MV-4-11 (cell line): ENCODE measurements at regions not wholly inside any gene's neighbourhood (a gene's known extent, or its start where the extent isn't known, plus 50 kb on each side); places are given as distances from the start of the nearest gene placed in this dataset.
"Not testable (repeated sequence)": the region's sequence is repeated elsewhere in the genome, so short reads cannot be mapped to it uniquely, and the experiment has no call there.

Source experiments
- DNase-seq: peaks from one replicate; lab custom pipeline; 2025; lab: John Stamatoyannopoulos, UW

DNA sequence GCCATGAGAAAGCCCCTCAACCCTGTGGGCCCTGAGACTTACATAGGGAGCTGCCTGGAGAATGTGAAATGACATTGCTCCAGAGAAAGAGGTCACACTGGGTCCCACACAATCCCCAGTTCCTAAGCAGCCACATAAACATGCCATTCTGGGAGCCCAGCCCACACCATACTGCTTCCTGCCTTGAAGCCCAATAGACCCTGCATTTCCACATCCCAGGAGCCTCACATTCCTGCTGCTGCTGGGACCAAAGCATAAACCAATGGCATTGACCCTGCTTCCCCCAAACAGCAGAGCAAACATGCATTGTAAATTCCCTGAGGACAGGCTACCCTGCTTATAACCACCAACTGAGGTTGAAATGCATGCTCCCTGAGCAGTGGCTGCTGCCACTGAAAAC, 1117.6 kb upstream of the SLC39A10 start:
- no peak for DNase-seq

DNA sequence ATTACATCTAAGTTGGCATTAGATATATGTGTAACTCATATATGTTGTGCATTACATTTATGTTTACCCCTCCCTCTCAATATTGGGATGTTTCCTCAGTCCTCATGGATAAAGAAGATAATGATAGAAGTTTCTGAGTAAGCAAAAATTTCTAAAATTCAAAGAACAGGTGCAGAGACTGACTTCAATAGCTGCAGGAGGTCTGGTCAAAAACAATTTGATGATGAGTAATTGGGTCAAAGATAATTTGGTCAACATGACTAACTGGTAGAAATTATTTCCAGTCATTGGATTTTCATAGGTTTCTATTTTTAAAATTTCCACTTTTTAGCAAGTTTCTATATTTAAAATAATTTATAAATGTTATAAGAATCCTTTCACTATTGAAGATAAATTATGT, 1130.9 kb upstream of the SLC39A10 start:
- DNase-seq: no peak

DNA sequence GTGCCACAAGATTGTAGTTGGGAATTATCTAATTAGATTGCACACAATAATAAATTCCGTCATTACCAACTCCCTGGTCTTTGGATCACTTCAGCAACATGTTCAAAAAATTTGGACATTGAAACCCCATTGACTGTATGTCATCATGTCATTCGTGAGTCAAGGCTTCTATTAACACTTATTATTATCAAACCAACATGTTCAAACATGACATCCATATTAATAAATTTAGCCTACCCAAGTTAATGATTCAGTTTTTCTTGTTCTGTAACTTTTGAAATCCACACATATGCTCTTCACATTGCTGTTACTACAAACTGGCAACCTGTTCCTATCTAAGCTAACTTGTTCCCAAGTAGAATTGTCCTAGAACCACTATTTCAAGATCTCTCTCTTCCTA, 1142.7 kb upstream of the SLC39A10 start:
- DNase-seq: no peak

DNA sequence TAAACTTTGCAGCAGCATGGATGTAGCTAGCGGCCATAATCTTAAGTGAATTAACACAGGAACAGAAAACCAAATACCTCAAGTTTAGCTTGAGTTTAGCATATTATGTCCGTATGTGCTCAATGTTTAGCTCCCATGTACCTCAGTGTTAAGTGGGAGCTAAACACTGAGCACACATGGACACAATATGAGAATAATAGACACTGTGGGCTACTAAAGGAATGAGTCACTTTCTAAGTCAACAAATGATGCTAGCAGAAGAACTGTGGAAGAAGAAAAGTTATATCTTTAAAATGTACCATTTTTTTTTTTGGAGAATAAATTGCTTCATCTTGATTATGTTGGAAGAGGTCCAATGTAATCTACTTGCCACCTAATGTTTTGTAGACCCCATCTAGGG, 1146.0 kb upstream of the SLC39A10 start:
- DNase-seq: not testable (repeated sequence)

DNA sequence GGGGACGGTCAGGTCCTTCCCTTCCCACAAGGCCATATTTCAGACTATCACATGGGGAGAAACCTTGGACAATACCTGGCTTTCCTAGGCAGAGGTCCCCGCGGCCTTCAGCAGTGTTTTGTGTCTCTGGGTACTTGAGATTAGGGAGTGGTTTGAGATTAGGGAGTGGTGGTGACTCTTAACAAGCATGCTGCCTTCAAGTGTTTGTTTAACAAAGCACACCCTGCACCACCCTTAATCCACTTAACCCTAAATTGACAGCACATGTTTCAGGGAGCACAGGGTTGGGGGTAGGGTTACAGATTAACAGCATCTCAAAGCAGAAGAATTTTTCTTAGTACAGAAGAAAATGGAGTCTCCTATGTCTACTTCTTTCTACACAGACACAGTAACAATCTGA, 1152.2 kb upstream of the SLC39A10 start:
- DNase-seq: not testable (repeated sequence)

DNA sequence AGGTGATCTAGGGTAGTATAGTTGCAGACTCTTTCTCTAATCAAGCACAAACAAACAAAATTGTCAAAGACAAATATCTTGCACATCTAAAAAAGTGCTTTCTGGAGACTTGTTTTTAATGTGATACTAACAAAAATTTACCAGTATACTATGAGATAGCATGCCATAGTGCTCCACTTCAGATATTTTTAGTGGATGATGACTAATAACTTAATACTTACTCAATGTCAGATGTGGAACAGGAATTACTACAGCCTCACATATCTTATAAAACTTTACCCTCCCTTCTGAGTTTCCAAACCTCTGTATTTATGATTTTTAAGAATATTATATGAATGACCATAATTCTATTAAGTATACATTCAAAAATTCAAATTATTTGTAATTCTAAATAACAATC, 1162.0 kb upstream of the SLC39A10 start:
- DNase-seq: no peak

DNA sequence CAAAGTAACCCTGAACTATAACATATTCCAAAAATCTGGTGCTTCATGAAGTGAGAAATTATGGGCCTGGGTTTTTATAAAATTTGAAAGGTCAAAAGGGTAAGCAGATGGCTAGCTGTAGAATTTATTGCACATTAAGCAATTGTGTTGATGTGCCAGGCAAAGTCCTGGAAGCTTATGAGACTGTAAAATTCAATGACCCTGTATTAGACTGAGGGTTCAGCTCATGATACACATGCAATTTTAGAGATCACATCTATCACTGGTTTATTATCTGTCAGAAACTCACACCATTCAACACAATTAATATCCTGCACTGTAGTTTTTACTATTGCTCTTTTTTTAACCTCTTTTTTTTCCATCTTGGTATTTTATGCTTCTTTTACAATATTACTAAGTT, 1162.6 kb upstream of the SLC39A10 start:
- no peak for DNase-seq

DNA sequence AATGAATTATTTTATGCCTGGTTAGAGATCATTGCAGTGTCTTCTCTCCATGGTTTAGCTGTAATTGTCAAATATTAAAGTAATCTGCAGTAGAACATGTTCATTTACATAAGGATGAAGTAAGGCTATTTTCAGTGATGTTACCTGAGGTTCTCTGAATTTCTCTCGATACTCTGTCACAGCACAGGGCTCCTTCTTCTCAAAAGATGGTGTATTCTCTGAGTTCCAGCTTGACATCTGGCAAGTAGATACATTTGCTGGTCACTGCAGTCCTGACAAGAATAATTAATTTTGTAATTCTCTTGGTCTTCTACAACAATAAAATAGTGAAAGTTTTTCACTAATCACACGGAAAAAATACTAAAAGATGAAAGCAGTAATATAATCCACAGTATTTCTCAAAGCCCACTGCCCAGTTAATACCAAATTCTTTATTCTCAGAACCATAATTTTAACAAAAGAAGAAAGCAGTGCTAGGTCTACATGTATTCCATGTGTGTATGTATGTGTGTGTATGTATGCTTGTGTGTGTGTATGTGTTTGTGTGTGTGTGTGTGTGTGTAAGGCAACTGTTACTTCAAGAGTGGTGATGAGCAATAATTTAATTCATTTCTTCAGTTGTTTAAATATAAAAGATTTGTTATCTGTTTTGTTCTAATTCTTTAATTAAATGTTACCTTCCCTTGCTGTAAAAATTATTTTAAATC, 1165.5 kb upstream of the SLC39A10 start:
- no peak for DNase-seq

DNA sequence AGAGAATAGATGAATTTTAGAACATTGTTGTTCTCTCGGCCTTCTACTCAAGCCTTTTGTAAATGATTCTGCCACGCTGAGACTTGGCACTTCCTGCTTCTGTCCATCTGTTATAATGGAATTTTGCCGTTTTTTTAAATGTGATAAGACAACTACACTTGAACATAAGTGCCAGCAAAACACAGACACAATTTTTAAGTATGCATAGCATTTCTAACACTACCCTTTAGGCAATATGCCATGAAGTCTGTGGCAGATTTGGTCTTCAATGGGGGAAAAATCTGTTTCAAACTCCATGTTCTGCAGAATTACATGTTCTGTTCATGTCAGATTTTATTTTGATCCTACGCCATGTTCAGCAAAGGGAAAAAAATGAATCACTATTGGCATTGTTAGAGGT, 1170.7 kb upstream of the SLC39A10 start:
- DNase-seq: no peak

DNA sequence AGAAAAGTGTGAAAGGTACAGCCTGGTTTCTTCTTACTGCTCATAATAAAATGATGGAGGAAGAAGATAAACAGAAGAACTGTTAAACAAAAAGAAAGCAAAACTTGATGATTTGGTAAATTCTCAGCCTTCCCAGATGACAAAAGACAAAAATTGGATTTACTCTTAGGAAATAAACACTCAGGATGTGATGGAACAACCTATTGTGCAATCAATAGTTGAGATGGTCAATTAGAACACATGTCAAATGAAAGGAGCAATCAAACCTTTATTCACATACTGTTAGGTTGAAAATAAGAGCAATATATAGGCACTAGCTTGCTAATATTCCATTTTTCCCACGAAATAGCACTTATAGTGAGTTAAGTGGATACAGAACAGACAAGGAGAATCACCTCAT, 1174.0 kb upstream of the SLC39A10 start:
- DNase-seq: no peak

DNA sequence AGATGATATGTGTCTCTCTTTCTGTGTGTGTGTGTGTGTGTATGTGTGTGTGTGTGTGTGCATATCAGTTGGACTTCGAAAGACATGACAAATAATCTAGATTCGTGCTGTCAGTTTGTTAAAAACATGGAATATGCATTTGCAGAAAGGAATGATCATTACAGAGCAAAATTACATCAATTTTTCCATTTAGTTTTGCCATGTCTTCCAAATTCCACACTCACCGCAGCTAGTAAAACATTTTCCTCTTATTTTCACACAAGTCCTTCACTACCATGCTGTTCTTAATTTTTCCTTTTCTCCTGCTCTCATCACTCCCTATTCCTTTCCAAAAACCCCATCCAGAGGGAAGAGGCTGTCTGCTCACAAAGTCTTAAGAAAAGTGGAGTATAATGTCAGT, 1191.4 kb upstream of the SLC39A10 start:
- no peak for DNase-seq

DNA sequence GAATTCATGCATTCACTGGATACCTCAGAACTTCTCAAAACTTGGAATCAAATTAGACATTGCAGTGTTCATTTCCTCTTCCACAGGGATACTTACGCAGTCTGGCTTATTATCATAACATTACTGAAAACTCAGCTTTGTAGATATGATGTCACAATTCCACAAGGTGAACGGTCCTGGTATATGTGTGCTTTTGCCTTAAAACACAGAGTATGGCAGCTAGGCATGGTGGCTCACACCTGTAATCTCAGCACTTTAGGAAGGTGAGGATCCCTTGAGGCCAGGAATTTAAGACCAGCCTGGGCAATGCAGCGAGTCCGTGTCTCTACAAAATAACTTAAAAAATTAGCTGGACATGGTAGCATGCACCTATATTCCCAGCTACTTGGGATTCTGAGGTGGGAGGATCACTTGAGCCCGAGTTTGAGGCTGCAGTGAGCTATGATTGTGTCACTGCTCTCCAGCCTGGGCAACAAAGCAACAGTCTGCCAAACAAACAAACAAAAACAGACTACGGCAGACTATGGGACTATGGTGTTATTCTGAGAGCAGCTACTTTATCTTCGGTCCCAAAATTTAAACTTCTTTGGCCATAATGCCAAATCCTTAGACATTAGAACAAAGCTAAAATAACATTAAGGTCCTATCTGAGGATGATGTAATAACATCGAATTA, 1191.9 kb upstream of the SLC39A10 start:
- no peak for DNase-seq

DNA sequence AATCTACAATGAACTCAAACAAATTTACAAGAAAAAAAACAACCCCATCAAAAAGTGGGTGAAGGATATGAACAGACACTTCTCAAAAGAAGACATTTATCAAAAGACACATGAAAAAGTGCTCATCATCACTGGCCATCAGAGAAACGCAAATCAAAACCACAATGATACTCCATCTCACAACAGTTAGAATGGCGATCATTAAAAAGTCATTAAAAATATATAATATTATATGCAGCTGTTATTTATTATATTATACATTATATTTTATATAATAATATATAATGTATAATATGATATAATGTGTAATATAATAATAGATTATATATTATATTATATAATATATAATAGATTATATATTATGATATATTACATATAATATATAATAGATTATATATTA, 1194.1 kb upstream of the SLC39A10 start:
- DNase-seq: not testable (repeated sequence)

DNA sequence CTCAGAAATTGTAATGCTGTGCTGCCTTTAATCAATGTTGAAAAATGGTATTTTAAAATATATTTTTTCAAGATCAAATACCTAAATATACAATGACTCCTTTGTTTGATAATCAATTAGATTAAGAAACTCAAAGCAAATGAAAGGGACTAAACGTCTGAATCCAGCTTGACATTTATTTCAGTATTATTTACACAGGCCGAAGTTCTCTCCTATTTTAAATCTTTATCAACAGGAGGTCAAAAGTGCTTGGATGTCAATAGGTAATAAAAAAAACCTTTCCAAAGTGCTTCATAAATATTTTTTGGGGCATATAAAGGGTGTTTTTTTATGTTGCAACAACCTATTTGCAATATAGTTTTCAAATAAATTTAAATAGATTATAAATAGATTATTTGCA, 1201.7 kb upstream of the SLC39A10 start:
- no peak for DNase-seq

DNA sequence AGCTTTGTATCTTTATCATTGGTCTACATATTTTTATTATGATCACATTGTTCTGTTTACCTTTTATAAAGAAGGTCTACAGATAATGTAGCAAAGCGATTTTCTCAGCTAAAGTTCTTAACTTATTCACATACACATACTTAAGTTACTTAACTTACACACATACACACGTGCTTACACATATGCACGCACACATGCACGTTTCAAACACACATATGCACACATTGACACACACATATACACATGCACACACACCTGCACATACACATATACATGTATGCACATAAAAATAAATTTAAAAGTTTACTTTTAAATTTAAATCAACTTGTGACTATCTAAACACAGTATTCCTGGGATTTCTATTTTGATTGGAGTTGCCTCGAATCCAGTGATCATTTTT, 1204.5 kb upstream of the SLC39A10 start:
- no peak for DNase-seq

DNA sequence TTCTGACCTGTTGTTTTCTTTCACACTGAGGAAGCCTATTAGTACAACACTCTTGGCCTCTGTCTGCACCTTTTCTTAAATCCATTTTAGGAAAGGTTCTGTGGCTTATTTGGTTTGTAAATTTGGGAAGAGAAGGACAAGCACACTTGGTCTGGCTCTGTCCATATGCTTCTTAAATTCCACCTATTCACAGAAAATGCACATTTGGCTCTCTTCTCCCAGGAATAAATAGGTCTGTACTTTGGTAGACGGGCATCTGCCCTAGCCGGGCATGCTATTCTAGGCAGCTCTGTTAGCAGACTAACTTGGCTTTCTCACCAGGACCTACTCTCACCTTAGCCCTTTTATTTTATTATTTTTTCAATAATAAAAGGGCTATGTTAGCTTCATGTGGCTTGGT, 1211.8 kb upstream of the SLC39A10 start:
- no peak for DNase-seq

DNA sequence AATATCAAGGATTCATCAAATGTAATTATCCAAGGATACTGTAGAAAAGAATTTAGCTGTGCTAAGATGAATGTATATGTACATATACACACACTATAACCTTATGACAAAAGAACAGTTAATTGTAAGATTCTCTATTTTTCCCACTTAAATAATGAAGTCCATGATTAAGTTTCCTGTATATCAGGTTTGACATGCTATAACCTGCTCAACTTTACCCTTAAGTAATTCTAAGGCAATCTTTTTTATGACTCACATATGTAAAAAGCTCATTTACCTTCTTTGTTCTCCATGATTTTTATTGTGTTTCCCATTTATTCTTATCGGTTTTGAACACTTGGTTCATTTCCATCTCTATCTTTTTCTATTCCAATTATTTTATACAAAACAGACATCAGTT, 1213.1 kb upstream of the SLC39A10 start:
- no peak for DNase-seq

DNA sequence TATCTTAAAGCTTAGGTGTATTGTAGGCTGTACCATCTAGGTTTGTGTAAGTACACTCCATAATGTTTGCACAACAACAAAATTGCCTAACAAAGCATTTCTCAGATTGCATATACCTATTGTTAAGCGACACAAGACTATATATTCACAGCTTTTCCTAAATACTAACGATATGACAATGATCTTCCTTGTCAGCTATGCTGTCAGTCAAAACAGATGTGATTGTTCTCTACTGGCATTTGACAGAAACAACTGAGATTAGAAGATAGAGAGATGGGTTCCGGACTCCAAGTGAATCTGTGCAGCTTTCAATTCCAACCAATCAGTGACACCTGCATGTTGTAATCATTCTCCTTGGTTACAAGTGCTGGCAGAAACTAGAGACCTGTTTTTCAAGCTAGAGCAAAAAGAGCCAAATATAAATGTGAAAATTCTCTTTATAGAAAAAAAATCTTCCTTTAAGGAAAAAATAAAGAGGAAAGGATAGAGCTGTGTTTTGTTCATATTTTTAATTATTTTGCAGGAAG, 1232.3 kb upstream of the SLC39A10 start:
- no peak for DNase-seq

DNA sequence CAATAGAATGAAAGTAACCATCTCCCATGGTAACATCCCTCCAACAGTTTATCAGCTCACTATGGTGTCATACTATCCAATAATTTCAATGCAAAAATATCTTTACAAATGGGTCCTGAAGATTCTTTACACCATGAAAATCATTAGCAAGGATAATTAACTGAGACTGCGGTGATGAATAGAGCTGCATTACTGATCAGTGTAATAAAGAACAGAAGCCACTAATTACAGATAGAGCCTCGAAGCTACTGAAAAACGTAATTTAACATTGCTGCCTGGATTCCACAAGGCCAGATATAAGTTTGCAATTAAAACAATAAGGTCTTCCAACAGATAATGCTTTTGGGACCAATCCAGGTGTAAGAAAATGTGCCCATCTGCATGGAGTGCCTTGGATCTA, 1245.8 kb upstream of the SLC39A10 start:
- DNase-seq: no peak

DNA sequence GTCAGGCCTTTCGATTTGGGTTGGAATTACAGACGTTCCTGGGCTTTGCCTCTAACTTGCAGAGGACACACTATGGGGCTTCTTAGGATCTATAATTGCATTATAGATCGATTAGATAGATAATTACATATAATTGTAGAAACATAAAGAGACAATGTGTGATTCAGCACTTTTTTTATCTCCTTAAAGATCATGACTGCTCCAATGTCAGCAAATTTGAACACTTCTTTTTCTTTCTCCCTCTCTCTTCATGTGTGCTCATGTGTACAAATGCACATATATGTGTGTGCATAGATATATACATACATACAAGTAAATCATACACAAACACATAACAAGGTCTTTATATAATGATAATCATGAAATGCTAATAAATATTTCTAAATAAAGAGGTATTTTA, 1261.2 kb upstream of the SLC39A10 start:
- DNase-seq: no peak

DNA sequence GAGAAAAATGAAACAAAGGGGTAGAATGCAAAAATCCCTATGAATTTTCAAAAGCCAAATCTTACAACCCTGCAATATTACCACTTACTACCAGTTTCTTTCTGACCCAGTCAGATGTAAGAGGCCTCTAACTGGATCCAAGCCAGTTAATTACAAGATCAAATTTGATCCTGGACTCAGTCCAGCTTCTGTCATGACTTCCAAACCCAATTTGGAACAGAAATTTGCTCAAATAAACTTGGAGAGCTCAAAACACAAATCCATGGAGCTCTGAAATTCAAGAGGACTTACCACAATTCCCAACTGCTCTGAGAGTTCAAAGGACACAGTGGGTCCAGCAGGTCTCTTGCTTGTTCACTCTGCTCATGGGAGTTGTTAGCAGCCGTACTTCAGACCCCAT, 1271.7 kb upstream of the SLC39A10 start:
- no peak for DNase-seq

DNA sequence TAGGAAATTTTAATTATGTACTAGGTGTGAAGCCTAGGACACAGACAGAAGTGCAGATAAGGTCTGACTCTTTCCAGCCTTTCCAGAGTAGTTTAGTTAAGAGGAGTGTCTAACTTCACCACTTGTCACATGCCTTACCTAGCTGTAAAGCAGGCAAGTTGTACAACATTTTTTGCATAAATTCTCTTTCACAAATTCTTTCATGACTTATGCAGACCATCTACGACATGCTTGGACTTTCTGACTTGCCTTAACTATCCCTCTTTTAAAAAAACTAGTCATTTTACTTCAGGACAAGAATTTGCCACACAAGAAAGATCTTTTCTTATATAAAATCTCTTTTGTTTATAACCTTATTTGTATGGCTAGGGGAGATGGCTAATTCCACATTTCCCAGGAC, 1273.6 kb upstream of the SLC39A10 start:
- DNase-seq: no peak

DNA sequence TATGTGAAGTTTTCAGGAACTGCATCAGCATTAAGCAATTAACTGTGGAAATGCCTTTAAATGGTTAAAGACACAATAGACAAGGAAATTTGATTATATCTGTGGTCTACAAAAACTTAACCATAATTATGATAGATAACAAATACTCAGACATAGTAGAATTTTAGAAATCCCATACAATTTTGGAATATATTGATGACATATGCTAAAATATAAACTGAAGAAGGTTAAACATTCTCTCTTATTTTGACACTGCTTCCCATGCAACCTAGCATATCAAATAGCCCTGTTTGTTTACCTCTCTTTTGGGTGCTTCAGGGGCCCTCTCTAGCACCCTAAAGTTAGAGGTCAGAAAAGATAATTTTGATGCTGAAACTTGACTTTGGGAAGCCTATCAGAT, 1274.8 kb upstream of the SLC39A10 start:
- DNase-seq: no peak

DNA sequence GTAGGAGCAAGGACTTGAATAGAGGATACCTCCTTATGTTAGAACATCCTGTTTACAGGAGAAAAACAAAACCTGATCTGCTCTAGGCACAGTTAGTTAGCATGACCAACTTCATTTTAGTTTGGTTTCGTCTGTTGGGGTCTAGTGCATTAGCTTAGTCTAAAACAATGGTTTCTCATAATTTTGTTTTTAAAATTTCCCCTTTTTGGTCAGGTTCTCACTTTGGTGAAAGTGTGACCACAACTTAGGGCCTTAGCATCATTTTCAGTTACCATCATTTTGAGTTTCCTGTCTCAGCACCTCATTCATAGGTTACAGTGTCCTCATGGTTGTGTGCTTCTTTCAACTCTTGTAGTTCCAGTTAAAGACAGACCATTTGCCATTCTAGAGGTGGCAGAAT, 1277.0 kb upstream of the SLC39A10 start:
- no peak for DNase-seq
